Esophagus squamous epithelium (tissue), 4 donors: ENCODE measurements at regions not wholly inside any gene's neighbourhood (a gene's known extent, or its start where the extent isn't known, plus 50 kb on each side); places are given as distances from the start of the nearest gene placed in this dataset.

Experiments
- POLR2A ChIP-seq, 4 donors: fragments of 450-650 bp; IDR thresholded peaks; one replicate each; pipeline ENCODE4 v1.6.1; 2017; ENCODE audit warnings: antibody characterized with exemption in 4 of 4, mild to moderate bottlenecking in 4 of 4, moderate library complexity in 3 of 4
- TF ChIP-seq, protein P1 (sequence below), 6 experiments: fragments of 450-650 bp in 4 of 6; fragments of 200-600 bp in 2 of 6; sonication (generic) in 2 of 6; IDR thresholded peaks; one replicate each; pipeline ENCODE4 v1.5.1; 2016 to 2019; ENCODE audit warnings: antibody characterized with exemption in 6 of 6, mild to moderate bottlenecking in 4 of 6, moderate library complexity in 4 of 6

DNA sequence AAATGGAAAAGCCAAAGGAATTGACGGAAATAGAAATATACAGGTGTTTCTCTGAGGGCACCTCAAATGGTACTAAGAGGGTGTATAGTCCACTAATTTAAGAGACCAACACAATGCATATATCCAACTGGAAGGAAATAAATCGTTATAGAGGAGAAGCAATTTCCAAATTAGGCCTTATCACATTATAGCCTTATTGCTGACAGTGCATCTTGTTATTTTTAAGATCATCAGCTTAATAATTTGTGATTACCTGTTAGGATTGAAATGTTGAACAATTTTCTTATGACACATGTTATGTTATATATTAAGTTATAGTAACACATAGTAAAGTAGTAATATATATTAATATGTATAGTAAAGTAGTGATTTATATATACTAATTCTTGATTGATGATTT is 915.7 kb upstream of the PCDH9 start:
- no peak for TF ChIP-seq POLR2A (IDR thresholded peaks at IDR 0.05)
- TF ChIP-seq, protein P1, sequence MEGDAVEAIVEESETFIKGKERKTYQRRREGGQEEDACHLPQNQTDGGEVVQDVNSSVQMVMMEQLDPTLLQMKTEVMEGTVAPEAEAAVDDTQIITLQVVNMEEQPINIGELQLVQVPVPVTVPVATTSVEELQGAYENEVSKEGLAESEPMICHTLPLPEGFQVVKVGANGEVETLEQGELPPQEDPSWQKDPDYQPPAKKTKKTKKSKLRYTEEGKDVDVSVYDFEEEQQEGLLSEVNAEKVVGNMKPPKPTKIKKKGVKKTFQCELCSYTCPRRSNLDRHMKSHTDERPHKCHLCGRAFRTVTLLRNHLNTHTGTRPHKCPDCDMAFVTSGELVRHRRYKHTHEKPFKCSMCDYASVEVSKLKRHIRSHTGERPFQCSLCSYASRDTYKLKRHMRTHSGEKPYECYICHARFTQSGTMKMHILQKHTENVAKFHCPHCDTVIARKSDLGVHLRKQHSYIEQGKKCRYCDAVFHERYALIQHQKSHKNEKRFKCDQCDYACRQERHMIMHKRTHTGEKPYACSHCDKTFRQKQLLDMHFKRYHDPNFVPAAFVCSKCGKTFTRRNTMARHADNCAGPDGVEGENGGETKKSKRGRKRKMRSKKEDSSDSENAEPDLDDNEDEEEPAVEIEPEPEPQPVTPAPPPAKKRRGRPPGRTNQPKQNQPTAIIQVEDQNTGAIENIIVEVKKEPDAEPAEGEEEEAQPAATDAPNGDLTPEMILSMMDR (IDR thresholded peaks at IDR 0.05) = no peak
